ENCODE measurements at regions not wholly inside any gene's neighbourhood (a gene's known extent, or its start where the extent isn't known, plus 50 kb on each side); places are given as distances from the start of the nearest gene placed in this dataset.

DNA sequence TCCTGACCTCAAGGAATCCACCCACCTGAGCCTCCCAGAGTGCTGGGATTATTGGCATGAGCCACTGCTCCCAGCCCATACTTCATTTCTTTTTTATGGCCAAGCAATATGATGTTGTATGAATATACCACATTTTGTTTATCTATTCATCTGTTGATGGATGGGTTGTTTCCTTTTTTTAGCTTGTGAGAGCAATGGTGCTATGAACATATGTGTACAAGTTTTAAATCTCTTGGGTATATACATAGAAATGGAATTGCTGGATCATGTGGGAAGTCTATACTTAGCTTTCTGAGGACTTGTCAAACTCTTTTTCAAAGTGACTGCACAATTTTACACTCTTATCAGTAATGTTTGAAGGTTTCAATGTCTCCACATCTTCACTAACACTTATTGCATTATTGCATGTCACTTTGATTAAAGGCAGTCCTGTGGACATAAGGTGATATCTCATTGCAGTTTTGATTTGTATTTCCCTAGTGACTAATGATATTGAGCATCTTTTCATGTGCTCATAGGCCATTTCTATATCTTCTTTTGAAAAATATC lies 167.1 kb upstream of the SPHKAP start:
- H3K9me3 ChIP-seq (ENCODE audit: insufficient read depth, low read length), result no peaks in the 10 kb centered on the region
- TF ChIP-seq EZH2phosphoT487 (conservative IDR thresholded peaks at IDR 0.05; ENCODE audit: low read length) (no peak), CTCF (IDR thresholded peaks at IDR 0.05; ENCODE audit: insufficient read depth, low read length, poor library complexity, severe bottlenecking) (no peak)

DNA sequence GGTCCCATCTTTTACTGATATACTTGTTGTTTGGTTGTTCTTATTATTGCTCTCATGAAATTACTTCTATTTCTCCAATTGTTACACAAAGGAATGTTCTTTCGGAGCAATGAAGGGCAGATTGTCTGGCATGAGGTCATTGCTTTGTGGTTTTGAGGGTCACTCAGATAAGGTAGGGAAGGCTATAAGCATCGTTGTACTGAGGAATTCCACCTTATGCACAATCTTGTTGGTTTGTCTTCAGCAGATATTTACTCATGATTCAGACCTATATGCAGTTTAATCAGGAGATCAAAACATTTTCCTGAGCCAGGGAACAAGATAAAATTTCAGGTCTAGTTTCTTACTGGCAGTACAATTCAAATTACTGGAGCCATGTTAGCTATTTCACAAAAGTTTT lies 163.0 kb upstream of the SPHKAP start:
- Histone ChIP-seq H3K4me2 (ENCODE audit: low read depth, low read length, poor library complexity, severe bottlenecking) (no peak overlapping the region), H2AFZ (ENCODE audit: low read depth, low read length, severe bottlenecking) (no peak overlapping the region), H3K36me3 (ENCODE audit: low read length) (no peaks in the 10 kb centered on the region), H4K20me1 (ENCODE audit: low read depth, low read length) (no peaks in the 10 kb centered on the region), H3K27me3 (ENCODE audit: low read length) (no peaks in the 10 kb centered on the region), H3K4me3 (ENCODE audit: insufficient read depth, low read length, poor library complexity, severe bottlenecking) (no peak overlapping the region), H3K79me2 (ENCODE audit: insufficient read depth, low read length) (no peaks in the 10 kb centered on the region), H3K9me3 (ENCODE audit: insufficient read depth, low read length) (no peaks in the 10 kb centered on the region), H3K9me2 (replicated peaks; ENCODE audit: insufficient read depth, low read length) (no peaks in the 10 kb centered on the region), H3K27ac (ENCODE audit: low read depth, low read length) (no peak overlapping the region), H3F3A (ENCODE audit: insufficient read depth) (no peaks in the 10 kb centered on the region), H3K9ac (ENCODE audit: low read length) (no peak overlapping the region)
- TF ChIP-seq CTCF (IDR thresholded peaks at IDR 0.05; ENCODE audit: insufficient read depth, low read length, poor library complexity, severe bottlenecking) (no peak), EZH2phosphoT487 (conservative IDR thresholded peaks at IDR 0.05; ENCODE audit: low read length) (no peak)

More for the DNA sequence above, 167.1 kb upstream of the SPHKAP start:
- Histone ChIP-seq H3K4me3 (ENCODE audit: insufficient read depth, low read length, poor library complexity, severe bottlenecking) (no peak overlapping the region), H3K27me3 (ENCODE audit: low read length) (no peaks in the 10 kb centered on the region), H3K36me3 (ENCODE audit: low read length) (no peaks in the 10 kb centered on the region), H3K4me2 (ENCODE audit: low read depth, low read length, poor library complexity, severe bottlenecking) (no peak overlapping the region), H3K9ac (ENCODE audit: low read length) (no peak overlapping the region), H2AFZ (ENCODE audit: low read depth, low read length, severe bottlenecking) (no peak overlapping the region), H3F3A (ENCODE audit: insufficient read depth) (no peaks in the 10 kb centered on the region), H3K9me2 (replicated peaks; ENCODE audit: insufficient read depth, low read length) (no peaks in the 10 kb centered on the region), H3K27ac (ENCODE audit: low read depth, low read length) (no peak overlapping the region), H3K79me2 (ENCODE audit: insufficient read depth, low read length) (no peaks in the 10 kb centered on the region), H4K20me1 (ENCODE audit: low read depth, low read length) (no peaks in the 10 kb centered on the region)

- H3K4me2 ChIP-seq (ENCODE audit: low read depth, low read length, poor library complexity, severe bottlenecking), result no peak overlapping the region
- no peaks in the 10 kb centered on the region for H3F3A ChIP-seq (ENCODE audit: insufficient read depth)
- no peaks in the 10 kb centered on the region for H3K27me3 ChIP-seq (ENCODE audit: low read length)
- no peaks in the 10 kb centered on the region for H3K9me2 ChIP-seq (replicated peaks; ENCODE audit: insufficient read depth, low read length)
- H3K4me3 ChIP-seq (ENCODE audit: insufficient read depth, low read length, poor library complexity, severe bottlenecking), result no peak overlapping the region
- H3K27ac ChIP-seq (ENCODE audit: low read depth, low read length), result no peak overlapping the region
- H3K9ac ChIP-seq (ENCODE audit: low read length), result no peak overlapping the region
- no peak overlapping the region for H2AFZ ChIP-seq (ENCODE audit: low read depth, low read length, severe bottlenecking)
- no peaks in the 10 kb centered on the region for H3K79me2 ChIP-seq (ENCODE audit: insufficient read depth, low read length)
- no peaks in the 10 kb centered on the region for H4K20me1 ChIP-seq (ENCODE audit: low read depth, low read length)
- no peaks in the 10 kb centered on the region for H3K36me3 ChIP-seq (ENCODE audit: low read length)
- no peak for TF ChIP-seq CTCF (IDR thresholded peaks at IDR 0.05; ENCODE audit: insufficient read depth, low read length, poor library complexity, severe bottlenecking)
- TF ChIP-seq EZH2phosphoT487 (conservative IDR thresholded peaks at IDR 0.05; ENCODE audit: low read length), result no peak
- no peaks in the 10 kb centered on the region for H3K9me3 ChIP-seq (ENCODE audit: insufficient read depth, low read length)
Measured at GRCh38 chr2:228339525-228339924, 158.0 kb upstream of the SPHKAP start.
